ENCODE measurements at regions not wholly inside any gene's neighbourhood (a gene's known extent, or its start where the extent isn't known, plus 50 kb on each side); places are given as distances from the start of the nearest gene placed in this dataset.
"Not testable (repeated sequence)": the region's sequence is repeated elsewhere in the genome, so short reads cannot be mapped to it uniquely, and the experiment has no call there.

- H3K36me3 Mint-ChIP-seq (ENCODE audit: low read depth) = no peaks in the 10 kb centered on the region
- no peak overlapping the region for H3K27ac Mint-ChIP-seq
- H3K4me1 Mint-ChIP-seq (ENCODE audit: low read depth) = peaks cover 10% of the 10 kb centered on the region; the same call in 1 of the 2 replicates
- H3K9me3 Mint-ChIP-seq = no peaks in the 10 kb centered on the region
- no peak for DNase-seq
- no peak overlapping the region for H3K4me3 Mint-ChIP-seq
- TF ChIP-seq CTCF (IDR thresholded peaks at IDR 0.05) = no peak
- no peaks in the 10 kb centered on the region; the same call in 1 of the 2 replicates for H3K27me3 Mint-ChIP-seq (ENCODE audit: insufficient read depth)
Measured at GRCh38 chr12:91249054-91249453, 66.4 kb upstream of the DCN start.

- H3K27me3 Mint-ChIP-seq (ENCODE audit: insufficient read depth); H3K9me3 Mint-ChIP-seq; H3K4me1 Mint-ChIP-seq (ENCODE audit: low read depth); H3K36me3 Mint-ChIP-seq (ENCODE audit: low read depth); H3K4me3 Mint-ChIP-seq; H3K27ac Mint-ChIP-seq: not testable (repeated sequence)
- DNase-seq = peak; percentile 30
- TF ChIP-seq CTCF (IDR thresholded peaks at IDR 0.05) = peak; percentile 80
Measured at GRCh38 chr12:91243177-91243576, 60.6 kb upstream of the DCN start.

- H3K36me3 Mint-ChIP-seq (ENCODE audit: low read depth) = no peaks in the 10 kb centered on the region
- no peak overlapping the region for H3K4me3 Mint-ChIP-seq
- TF ChIP-seq CTCF (IDR thresholded peaks at IDR 0.05) = no peak
- no peak for DNase-seq
- H3K27ac Mint-ChIP-seq = no peak overlapping the region
- H3K4me1 Mint-ChIP-seq (ENCODE audit: low read depth) = no peaks in the 10 kb centered on the region
- H3K27me3 Mint-ChIP-seq (ENCODE audit: insufficient read depth) = peaks cover 1% of the 10 kb centered on the region
- H3K9me3 Mint-ChIP-seq = no peaks in the 10 kb centered on the region
Measured at GRCh38 chr12:91241756-91242155, 59.1 kb upstream of the DCN start.

GRCh38 chr12:91240386-91241095, 57.9 kb upstream of the DCN start:
- Mint-ChIP-seq H3K27ac (no peak overlapping the region), H3K27me3 (ENCODE audit: insufficient read depth) (peaks cover 1% of the 10 kb centered on the region), H3K9me3 (no peaks in the 10 kb centered on the region), H3K4me1 (ENCODE audit: low read depth) (no peaks in the 10 kb centered on the region), H3K36me3 (ENCODE audit: low read depth) (no peaks in the 10 kb centered on the region), H3K4me3 (no peak overlapping the region)
- DNase-seq = no peak
- no peak for TF ChIP-seq CTCF (IDR thresholded peaks at IDR 0.05)

GRCh38 chr12:91239481-91239880, 56.9 kb upstream of the DCN start:
- no peak for TF ChIP-seq CTCF (IDR thresholded peaks at IDR 0.05)
- H3K4me3 Mint-ChIP-seq = no peak overlapping the region
- peaks cover 1% of the 10 kb centered on the region; the same call in 1 of the 2 replicates for H3K27me3 Mint-ChIP-seq (ENCODE audit: insufficient read depth)
- no peak for DNase-seq
- no peaks in the 10 kb centered on the region for H3K9me3 Mint-ChIP-seq
- H3K36me3 Mint-ChIP-seq (ENCODE audit: low read depth) = no peaks in the 10 kb centered on the region
- H3K27ac Mint-ChIP-seq = no peak overlapping the region
- H3K4me1 Mint-ChIP-seq (ENCODE audit: low read depth) = no peaks in the 10 kb centered on the region

All from HFFc6 (cell line).